ENCODE measurements at regions not wholly inside any gene's neighbourhood (a gene's known extent, or its start where the extent isn't known, plus 50 kb on each side); places are given as distances from the start of the nearest gene placed in this dataset.
"Not testable (repeated sequence)": the region's sequence is repeated elsewhere in the genome, so short reads cannot be mapped to it uniquely, and the experiment has no call there.

DNA sequence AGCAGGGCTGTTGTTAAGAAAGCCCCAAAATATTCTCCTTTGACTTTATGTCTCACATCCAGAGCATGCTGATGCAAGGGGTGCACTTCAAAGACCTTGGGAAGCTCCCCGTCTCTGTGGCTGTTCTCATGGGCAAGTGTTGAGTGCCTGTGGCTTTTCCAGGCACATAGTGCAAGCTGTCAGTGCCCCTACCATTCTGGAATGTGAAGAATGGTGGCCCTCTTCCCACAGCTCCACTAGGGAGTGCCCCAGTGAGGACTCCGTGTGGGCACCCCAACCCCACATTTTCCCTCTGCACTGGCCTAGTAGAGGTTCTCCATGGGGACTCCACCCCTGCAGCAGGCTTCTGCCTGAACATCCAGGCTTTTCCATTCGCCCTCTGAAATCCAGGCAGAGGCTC lies 673.7 kb downstream of the HTR1B start:
- Histone ChIP-seq H3K36me3 (ENCODE audit: insufficient read depth, low read depth, low read length) (no peaks in the 10 kb centered on the region), H3K27me3 (ENCODE audit: insufficient read depth, low read length) (no peaks in the 10 kb centered on the region), H3K9ac (ENCODE audit: low read depth, low read length) (no peak overlapping the region), H3K4me1 (ENCODE audit: insufficient read depth, low read length) (no peaks in the 10 kb centered on the region), H3K27ac (ENCODE audit: low read length) (no peak overlapping the region), H3K4me3 (ENCODE audit: low read length) (no peak overlapping the region), H3K9me3 (ENCODE audit: insufficient read depth, low read depth, low read length) (peaks cover 4% of the 10 kb centered on the region; the same call in 1 of the 2 replicates)

DNA sequence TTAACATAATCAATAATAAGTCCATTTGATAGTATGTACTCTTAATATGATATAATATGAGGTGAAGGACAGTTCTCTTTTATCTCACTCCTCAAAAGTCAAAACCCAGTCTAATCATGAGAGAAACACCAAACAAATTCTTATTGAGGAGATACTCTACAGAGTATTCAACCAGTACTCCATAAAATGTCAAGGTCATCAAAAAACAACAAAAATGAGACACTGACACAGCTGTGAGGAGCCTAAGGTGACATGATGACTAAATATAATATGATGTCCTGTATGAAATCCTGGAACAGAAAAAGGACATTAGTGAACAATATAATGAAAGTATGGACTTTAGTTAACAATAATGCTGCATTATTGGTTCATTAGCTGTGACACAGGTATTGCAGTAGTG lies 675.1 kb downstream of the HTR1B start:
- Histone ChIP-seq H3K4me3 (ENCODE audit: low read length) (no peak overlapping the region), H3K36me3 (ENCODE audit: insufficient read depth, low read depth, low read length) (no peaks in the 10 kb centered on the region), H3K27me3 (ENCODE audit: insufficient read depth, low read length) (no peaks in the 10 kb centered on the region), H3K4me1 (ENCODE audit: insufficient read depth, low read length) (no peaks in the 10 kb centered on the region), H3K27ac (ENCODE audit: low read length) (no peak overlapping the region), H3K9ac (ENCODE audit: low read depth, low read length) (no peak overlapping the region), H3K9me3 (ENCODE audit: insufficient read depth, low read depth, low read length) (peaks cover 4% of the 10 kb centered on the region; the same call in 1 of the 2 replicates)

DNA sequence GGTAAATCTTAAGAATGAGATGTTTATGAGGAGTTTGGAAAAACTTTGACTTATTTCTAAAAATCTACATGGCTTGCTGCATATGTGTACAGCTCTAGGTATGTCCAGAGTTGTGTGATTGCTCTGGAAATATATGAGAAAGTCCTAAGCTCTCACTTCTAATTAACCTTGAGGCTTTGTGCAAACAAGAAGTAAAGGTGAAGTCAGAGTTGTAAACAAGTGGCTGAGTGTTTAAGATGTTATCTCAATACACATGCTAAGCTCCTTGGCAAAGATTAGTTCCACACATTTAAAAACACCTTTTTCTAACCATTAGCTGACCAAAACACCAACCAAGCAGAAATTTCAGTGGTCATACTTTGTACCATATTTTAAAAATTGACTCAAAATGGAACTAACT lies 684.2 kb downstream of the HTR1B start:
- H3K4me1 ChIP-seq (ENCODE audit: insufficient read depth, low read length) = no peaks in the 10 kb centered on the region
- H3K27me3 ChIP-seq (ENCODE audit: insufficient read depth, low read length) = no peaks in the 10 kb centered on the region
- no peak overlapping the region for H3K9ac ChIP-seq (ENCODE audit: low read depth, low read length)
- no peaks in the 10 kb centered on the region for H3K36me3 ChIP-seq (ENCODE audit: insufficient read depth, low read depth, low read length)
- H3K27ac ChIP-seq (ENCODE audit: low read length) = no peak overlapping the region
- no peak overlapping the region for H3K4me3 ChIP-seq (ENCODE audit: low read length)
- no peaks in the 10 kb centered on the region for H3K9me3 ChIP-seq (ENCODE audit: insufficient read depth, low read depth, low read length)

DNA sequence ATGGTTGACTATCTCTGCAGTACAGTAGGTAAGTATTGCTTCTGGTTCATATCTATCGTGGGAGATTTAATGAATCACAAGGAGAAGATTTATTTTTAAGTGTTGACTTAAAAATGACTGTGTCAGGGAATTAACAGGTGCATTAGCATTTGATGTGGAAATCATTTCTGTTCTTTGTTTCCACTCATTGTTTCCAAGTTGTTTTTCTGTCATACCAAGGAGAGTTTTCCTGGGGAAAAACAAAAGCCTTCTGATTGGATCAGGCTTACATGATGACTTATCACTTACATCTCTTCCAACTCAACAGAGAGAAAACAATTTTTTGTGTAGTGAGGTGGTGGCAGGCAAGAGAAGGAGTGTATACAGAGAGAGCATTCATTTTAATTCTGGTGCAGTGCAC lies 686.4 kb downstream of the HTR1B start:
- H3K27me3 ChIP-seq (ENCODE audit: insufficient read depth, low read length) = no peaks in the 10 kb centered on the region
- H3K36me3 ChIP-seq (ENCODE audit: insufficient read depth, low read depth, low read length) = no peaks in the 10 kb centered on the region
- H3K9me3 ChIP-seq (ENCODE audit: insufficient read depth, low read depth, low read length) = no peaks in the 10 kb centered on the region
- H3K4me1 ChIP-seq (ENCODE audit: insufficient read depth, low read length) = no peaks in the 10 kb centered on the region
- no peak overlapping the region for H3K27ac ChIP-seq (ENCODE audit: low read length)
- H3K4me3 ChIP-seq (ENCODE audit: low read length) = no peak overlapping the region
- H3K9ac ChIP-seq (ENCODE audit: low read depth, low read length) = no peak overlapping the region

DNA sequence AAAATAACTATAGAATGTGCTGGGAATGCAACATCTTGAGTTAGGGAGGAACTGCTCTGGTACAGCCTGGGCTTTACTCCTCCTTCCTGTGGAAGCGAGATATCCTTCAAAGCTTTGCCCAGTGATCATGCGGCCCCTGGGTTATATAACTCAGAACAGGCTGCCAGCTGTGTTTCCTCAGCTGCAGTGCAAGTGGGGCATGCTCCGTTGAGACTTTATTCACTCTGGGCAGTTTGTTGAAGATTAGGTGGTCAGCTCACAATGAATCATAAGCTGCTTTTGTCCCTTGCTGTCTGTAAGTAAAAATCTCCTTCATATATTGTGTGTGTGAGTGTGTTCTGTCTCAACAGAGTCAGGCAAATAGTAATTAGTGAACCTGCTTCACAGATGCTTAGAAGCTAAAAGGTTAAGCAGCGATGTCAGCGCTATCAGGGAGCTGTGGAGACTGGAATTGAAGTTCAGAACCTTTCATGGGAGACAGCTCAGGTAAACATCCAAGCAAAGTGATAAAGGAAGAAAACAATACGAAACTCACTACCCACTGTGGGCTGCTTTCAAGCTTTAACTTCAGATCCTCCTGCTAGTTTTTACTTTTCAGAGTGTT lies 688.4 kb downstream of the HTR1B start:
- Histone ChIP-seq H3K9me3 (ENCODE audit: insufficient read depth, low read depth, low read length) (no peaks in the 10 kb centered on the region), H3K9ac (ENCODE audit: low read depth, low read length) (no peak overlapping the region), H3K4me1 (ENCODE audit: insufficient read depth, low read length) (no peaks in the 10 kb centered on the region), H3K4me3 (ENCODE audit: low read length) (no peak overlapping the region), H3K36me3 (ENCODE audit: insufficient read depth, low read depth, low read length) (no peaks in the 10 kb centered on the region), H3K27me3 (ENCODE audit: insufficient read depth, low read length) (no peaks in the 10 kb centered on the region), H3K27ac (ENCODE audit: low read length) (no peak overlapping the region)

DNA sequence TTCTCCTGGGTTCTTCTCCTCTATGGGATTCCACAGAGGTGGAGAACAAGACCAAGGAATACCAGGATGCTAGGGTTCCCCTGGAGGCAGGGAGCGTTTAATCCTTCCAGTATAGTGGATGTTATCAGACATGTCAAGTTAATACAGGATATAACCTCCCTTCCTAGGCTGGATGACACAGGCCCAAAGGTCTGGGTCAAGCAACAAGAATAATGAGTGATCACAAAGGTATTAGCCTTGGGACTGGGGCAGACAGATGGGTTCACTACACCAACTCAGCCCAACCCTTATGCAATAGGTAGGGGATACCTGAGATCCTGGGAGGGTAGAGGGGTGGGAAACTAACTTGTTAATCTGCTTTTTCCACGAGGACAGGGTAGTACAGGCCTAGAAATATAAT lies 690.3 kb downstream of the HTR1B start:
- Histone ChIP-seq H3K36me3 (ENCODE audit: insufficient read depth, low read depth, low read length) (no peaks in the 10 kb centered on the region), H3K27me3 (ENCODE audit: insufficient read depth, low read length) (no peaks in the 10 kb centered on the region), H3K4me3 (ENCODE audit: low read length) (no peak overlapping the region), H3K9ac (ENCODE audit: low read depth, low read length) (no peak overlapping the region), H3K27ac (ENCODE audit: low read length) (no peak overlapping the region), H3K9me3 (ENCODE audit: insufficient read depth, low read depth, low read length) (no peaks in the 10 kb centered on the region), H3K4me1 (ENCODE audit: insufficient read depth, low read length) (no peaks in the 10 kb centered on the region)

DNA sequence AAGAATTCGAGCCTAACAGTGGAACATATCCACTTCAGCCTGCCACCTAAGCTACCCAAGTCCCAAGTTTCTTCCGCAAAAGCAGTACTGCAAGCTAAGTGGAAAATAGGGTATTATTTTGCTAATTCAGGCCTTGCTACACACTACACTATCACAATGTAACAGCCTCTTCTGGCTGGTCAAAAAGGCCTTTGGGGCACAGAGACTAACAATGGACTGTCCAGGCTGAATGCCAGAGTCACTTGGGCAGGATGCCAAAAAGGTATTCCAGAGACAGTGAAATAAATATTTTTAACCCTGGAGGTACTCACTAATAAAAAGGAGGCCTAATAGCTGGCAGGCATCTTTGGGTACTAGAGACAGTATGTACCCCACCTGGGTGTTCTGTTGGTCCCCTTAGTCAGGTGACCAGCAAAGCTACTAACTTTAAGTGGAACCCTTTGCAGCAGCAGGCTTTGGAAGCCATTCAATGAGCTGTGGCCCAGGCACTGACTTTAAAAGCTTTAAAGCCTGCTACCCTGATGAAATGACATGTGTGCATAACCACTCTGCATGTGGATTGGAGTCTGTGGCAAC lies 692.1 kb downstream of the HTR1B start:
- no peaks in the 10 kb centered on the region for H3K36me3 ChIP-seq (ENCODE audit: insufficient read depth, low read depth, low read length)
- no peak overlapping the region for H3K9ac ChIP-seq (ENCODE audit: low read depth, low read length)
- H3K27me3 ChIP-seq (ENCODE audit: insufficient read depth, low read length) = no peaks in the 10 kb centered on the region
- no peak overlapping the region for H3K27ac ChIP-seq (ENCODE audit: low read length)
- H3K4me3 ChIP-seq (ENCODE audit: low read length) = no peak overlapping the region
- no peaks in the 10 kb centered on the region for H3K4me1 ChIP-seq (ENCODE audit: insufficient read depth, low read length)
- H3K9me3 ChIP-seq (ENCODE audit: insufficient read depth, low read depth, low read length) = no peaks in the 10 kb centered on the region

DNA sequence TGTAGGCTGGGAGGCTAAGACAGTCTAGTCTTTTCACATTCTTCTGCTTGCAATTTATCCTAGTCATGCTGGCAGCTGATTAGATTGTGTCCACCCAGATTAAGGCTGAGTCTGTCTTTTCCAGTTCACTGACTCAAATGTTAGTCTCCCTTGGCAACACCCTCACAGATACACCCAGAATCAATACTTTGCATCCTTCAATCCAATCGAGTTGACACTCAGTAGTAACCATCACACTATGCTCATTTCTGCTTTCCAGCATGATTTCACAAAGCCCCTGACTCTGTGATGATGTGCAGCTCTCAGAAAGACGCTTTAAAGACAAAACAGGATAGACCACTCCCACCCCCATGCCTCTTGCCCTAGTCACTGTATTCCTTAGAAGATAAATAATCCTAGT lies 693.0 kb downstream of the HTR1B start:
- H3K9me3 ChIP-seq (ENCODE audit: insufficient read depth, low read depth, low read length) = no peaks in the 10 kb centered on the region
- no peak overlapping the region for H3K4me3 ChIP-seq (ENCODE audit: low read length)
- H3K9ac ChIP-seq (ENCODE audit: low read depth, low read length) = no peak overlapping the region
- no peaks in the 10 kb centered on the region for H3K36me3 ChIP-seq (ENCODE audit: insufficient read depth, low read depth, low read length)
- no peaks in the 10 kb centered on the region for H3K27me3 ChIP-seq (ENCODE audit: insufficient read depth, low read length)
- no peaks in the 10 kb centered on the region for H3K4me1 ChIP-seq (ENCODE audit: insufficient read depth, low read length)
- H3K27ac ChIP-seq (ENCODE audit: low read length) = no peak overlapping the region

DNA sequence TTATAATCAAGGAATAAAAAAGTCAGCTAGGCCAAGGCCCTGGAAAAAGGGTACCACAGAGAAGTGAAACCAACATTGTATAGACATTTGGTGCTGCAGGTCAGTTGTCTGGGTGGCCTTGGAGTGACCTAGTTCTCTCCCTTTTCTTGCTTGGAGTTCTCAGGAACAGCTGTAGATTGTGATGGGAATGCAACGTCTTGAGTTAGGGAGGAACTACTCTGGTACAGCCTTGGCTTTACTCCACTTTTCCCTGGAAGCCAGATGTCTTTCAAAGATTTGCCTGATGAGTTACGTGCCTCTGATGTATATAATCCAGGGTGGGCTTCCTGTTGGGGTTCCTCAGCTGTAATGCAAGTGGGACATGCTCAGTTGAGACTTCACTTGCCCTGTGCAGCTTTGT lies 694.7 kb downstream of the HTR1B start:
- Histone ChIP-seq H3K27ac (ENCODE audit: low read length) (no peak overlapping the region), H3K4me1 (ENCODE audit: insufficient read depth, low read length) (no peaks in the 10 kb centered on the region), H3K27me3 (ENCODE audit: insufficient read depth, low read length) (no peaks in the 10 kb centered on the region), H3K4me3 (ENCODE audit: low read length) (no peak overlapping the region), H3K36me3 (ENCODE audit: insufficient read depth, low read depth, low read length) (no peaks in the 10 kb centered on the region), H3K9ac (ENCODE audit: low read depth, low read length) (no peak overlapping the region), H3K9me3 (ENCODE audit: insufficient read depth, low read depth, low read length) (no peaks in the 10 kb centered on the region)

DNA sequence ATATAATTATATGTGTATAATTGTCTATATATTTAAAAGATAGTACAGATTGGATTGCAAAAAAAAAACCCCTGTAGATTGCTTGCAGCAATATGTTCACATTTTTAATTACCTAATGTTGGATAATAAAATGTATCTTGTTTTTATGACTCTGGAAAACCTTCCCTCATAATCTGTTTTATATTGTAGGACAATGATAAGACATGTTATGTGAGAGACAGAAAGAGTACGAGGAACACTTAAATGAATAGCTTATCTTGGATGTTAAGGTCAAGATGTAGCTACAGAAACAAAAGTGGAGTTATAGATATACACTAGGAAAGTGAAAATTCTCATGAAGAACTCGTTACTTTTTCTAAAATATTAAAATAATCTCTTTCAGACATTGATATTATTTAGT lies 691.6 kb upstream of the IMPG1 start:
- Histone ChIP-seq H3K9ac (ENCODE audit: low read depth, low read length) (no peak overlapping the region), H3K4me1 (ENCODE audit: insufficient read depth, low read length) (no peaks in the 10 kb centered on the region), H3K9me3 (ENCODE audit: insufficient read depth, low read depth, low read length) (no peaks in the 10 kb centered on the region), H3K27ac (ENCODE audit: low read length) (no peak overlapping the region), H3K36me3 (ENCODE audit: insufficient read depth, low read depth, low read length) (no peaks in the 10 kb centered on the region), H3K4me3 (ENCODE audit: low read length) (no peak overlapping the region), H3K27me3 (ENCODE audit: insufficient read depth, low read length) (no peaks in the 10 kb centered on the region)

DNA sequence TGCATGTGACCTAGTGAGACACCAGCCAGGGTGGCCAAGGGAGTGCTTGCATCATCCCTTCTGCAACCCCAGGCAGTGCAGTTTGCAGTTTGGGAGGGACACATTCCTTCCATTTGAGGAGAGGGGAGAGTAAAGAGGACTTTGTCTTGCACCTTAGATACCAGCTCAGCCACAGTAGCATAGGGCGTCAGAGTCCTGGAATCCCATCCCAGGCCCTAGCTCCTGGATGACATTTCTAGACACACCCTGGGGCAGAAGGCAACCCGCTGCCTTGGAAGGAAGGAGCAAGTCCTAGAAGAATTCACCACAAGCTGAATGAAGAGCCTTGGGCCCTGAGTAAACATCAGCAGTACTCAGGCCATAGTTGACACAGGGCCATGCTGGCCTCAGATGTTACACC lies 680.4 kb upstream of the IMPG1 start:
- H3K27me3 ChIP-seq (ENCODE audit: insufficient read depth, low read length) = no peaks in the 10 kb centered on the region
- H3K4me1 ChIP-seq (ENCODE audit: insufficient read depth, low read length) = no peaks in the 10 kb centered on the region
- no peak overlapping the region for H3K4me3 ChIP-seq (ENCODE audit: low read length)
- H3K9me3 ChIP-seq (ENCODE audit: insufficient read depth, low read depth, low read length) = no peaks in the 10 kb centered on the region
- H3K9ac ChIP-seq (ENCODE audit: low read depth, low read length) = no peak overlapping the region
- H3K36me3 ChIP-seq (ENCODE audit: insufficient read depth, low read depth, low read length) = no peaks in the 10 kb centered on the region
- H3K27ac ChIP-seq (ENCODE audit: low read length) = no peak overlapping the region

DNA sequence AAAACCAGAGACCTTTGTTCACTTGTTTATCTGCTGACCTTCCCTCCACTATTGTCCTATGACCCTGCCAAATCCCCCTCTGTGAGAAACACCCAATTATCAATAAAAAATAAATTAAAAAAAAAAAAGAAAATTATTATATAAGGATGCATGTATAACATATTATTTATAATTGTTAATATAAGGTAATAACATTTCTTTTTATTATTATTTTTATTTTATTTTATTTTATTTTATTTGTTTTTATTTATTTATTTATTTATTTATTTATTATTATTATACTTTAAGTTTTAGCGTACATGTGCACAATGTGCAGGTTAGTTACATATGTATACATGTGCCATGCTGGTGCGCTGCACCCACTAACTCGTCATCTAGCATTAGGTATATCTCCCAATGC lies 672.9 kb upstream of the IMPG1 start:
- H3K4me3 ChIP-seq (ENCODE audit: low read length); H3K27ac ChIP-seq (ENCODE audit: low read length); H3K9me3 ChIP-seq (ENCODE audit: insufficient read depth, low read depth, low read length); H3K27me3 ChIP-seq (ENCODE audit: insufficient read depth, low read length); H3K4me1 ChIP-seq (ENCODE audit: insufficient read depth, low read length); H3K36me3 ChIP-seq (ENCODE audit: insufficient read depth, low read depth, low read length); H3K9ac ChIP-seq (ENCODE audit: low read depth, low read length): not testable (repeated sequence)
